HG02759 (cell line): ENCODE measurements at regions not wholly inside any gene's neighbourhood (a gene's known extent, or its start where the extent isn't known, plus 50 kb on each side); places are given as distances from the start of the nearest gene placed in this dataset.

Experiments used
- ATAC-seq: cut with Tn5 transposase; IDR thresholded peaks from one replicate; pipeline ENCODE4 v1.9.1; 2021; ENCODE audit warnings: mild to moderate bottlenecking, moderate library complexity; ENCODE audit not compliant: unreplicated experiment

DNA sequence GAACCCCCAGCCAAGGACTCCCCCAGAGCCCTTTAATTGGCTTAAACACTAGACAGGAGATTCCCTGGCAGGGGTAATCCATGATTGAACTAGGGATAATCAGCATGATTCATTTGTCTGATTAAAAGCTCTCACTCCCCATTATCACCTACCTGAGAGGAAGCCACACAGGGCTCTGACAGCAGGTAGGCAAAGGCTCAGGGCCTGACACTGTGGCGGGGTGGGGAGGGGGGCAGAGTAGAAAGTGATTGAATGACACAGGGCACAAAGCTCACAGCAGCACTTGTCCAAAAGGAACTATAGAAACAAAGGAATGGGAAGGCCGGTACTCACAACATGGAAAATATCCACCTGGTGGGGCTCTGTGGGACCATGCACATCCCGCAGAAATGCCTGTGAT lies 231.6 kb downstream of the MAFB start:
- ATAC-seq, result no peak

DNA sequence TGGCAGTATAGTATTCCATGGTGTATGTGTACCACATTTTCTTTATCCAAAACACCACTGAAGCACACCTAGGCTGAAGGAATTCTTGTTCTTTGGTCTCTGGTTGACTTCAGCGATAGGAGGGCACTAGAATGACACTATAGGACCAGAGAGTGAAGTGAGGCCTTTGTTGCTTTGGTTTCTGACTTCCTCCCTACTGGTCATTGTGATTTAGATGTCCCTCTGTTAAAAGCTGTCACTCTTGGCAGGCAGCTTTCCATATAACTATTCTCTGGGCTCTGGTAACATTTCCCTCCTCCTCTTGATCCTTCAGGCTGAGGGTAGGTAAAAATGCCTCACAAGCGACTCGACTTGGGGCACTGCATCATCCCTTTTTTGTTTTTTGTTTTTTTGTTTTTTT lies 236.3 kb downstream of the MAFB start:
- no peak for ATAC-seq

DNA sequence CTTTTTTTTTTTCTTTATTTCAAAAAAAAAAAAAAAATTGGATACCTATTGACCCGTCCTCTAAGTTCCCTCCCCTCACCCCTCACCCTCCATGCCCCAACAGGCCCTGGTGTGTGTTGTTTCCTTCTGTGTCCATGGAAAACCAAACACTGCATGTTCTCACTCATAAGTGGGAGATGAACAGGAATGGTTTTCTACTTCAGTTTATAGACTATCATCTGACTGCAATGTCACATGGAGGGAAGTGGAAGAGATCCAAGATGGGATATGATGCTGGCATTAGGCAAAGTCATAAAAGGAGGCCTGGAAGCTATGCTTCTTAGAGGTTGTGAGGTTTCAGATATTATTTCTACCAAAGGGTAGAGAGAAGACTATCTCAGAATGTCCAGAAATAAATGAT lies 237.5 kb downstream of the MAFB start:
- no peak for ATAC-seq

DNA sequence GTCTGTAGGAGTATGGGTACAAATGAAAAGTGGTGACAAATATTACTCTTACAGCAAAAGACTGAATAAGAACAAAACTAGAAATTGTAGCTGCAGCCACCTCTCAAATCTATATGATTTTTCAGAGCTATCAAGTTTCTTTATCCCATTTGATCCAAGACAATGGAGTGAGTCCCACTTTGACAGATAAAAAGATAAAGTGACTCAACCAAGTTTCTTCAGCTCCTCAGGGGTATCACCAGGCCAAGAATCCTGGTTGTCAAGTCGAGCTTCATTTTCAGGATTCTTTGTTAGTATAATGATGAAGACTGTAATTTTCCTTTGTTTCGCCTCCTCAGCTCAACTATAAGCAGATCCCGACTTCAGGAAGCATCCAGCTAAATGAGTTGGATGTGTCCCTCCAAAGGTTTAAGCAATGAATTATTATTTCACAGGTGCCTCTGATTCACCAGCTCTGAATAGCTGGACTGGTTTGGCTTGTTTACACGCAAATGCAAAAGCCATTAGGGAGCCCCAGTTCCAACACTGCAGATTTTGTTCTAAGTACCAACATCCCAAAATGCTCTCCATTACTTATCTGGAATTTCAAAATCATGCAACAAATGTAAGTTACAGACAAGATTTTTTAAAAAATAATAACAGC lies 238.9 kb downstream of the MAFB start:
- ATAC-seq, result no peak

DNA sequence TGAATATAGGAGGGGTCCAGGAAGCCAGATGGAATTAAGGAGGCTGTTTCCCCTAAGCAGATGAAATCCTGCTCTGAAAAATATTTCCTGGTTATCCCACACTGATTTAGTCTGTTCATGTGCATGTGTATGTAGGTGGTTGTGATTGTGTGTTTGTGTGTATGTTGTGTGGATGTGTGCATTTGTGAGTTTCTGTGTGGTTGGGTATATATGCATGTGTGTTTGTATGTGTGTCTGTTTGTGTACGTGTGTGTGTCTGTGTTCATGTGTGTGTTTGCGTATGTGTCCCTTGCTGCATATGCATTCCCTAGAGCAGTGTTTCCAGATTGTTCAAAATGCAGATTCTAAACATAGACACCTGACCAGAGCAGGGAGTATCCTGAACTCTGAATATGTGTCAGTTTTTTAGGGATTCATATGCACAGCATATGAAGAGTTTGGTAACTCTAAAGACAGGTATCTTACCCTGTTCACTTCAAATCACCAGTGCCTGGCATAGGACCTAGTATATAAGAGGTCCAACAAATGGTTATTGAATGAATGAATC lies 239.8 kb downstream of the MAFB start:
- no peak for ATAC-seq

DNA sequence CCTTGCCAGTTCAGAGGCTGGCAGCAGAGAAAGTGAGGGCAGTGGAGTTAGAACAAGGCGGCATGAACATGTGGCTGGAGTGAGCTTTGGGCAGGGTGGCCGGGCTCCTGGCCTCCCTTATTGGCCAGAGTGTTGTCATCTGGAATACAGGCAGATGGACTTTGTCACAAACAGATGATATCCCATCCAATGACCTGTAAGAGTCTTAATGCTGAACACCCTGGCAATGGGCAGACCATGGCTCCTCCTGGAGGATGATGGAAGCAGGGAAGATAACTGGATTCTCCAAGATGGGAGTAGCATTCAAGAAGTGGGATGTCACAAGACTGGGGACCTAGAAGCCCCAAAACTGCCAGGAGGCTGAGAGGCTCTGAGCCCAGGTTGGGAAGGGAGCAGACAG lies 242.1 kb downstream of the MAFB start:
- no peak for ATAC-seq

DNA sequence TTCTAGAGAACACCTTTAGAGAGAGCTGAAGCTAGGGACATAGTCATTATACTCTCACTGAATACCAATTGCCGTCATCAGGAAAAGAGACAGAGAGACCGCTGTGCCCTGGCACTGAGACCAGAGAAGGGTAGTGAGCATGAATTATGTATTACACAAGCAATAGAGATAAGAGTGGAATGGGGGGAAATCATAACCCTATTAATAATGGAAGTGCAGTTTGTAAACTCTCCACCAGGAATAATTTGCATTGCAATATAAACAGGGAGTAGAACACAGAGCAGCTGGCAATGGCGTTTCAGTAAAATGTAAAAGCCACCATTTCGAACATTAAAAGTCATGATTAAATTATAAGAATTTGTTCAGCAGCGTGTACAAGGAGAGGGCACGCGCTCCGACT lies 244.5 kb downstream of the MAFB start:
- ATAC-seq, result no peak

DNA sequence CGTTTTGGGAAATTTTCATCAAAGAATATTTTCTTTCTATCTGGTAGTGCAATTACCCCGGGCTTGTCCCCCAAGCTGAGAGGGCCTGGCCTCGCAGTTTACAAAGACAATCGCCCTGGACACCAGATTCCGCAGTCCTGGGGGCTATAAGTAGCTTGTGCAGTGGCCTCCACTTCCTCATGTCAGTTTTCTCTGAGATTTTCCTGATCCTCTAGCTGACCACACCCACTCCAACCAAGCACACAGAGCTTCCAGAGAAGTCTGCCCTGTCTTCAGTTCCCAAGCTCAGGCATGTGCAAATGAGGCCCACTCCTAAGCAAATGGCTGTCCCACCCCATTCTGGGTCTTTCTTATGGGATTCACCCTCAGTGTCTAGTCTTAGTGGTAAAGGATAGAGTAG lies 245.3 kb downstream of the MAFB start:
- no peak for ATAC-seq

DNA sequence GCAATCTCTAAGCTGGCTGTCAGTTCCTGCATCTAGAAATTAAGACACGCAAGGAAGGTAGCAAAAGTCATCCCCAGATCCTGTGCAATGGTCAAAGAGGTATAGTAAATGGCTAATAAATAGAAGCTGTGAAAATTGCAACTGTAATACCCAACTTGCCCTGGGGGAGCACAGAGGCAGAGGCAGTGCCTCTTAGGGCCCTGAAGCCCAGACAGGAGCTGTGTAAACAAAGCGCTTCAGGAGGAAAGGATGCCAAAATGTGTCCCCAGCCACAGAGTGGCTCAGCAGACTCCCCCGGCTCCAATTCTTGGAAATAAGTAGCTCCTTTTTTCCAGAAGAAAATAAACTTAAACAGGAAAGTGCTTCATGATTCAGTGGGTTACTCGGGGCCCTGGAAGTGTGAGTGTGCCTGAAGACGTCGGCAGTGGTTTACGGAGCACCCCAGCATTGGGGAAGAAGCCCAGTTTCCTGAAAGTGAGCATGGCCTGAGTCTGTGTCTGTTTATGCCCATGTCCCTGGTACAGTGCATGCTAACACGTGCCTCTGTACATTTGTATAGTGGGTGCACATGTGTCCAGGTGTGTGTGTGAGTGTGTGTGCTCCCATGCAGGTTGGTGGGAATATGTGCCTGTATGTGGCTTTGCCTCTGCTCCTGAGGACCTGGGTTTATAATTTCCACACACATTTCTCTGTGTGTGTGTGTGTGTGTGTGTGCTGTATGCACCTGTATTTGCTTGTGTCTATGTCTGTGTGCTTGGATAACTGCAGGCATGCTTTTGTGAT lies 246.7 kb downstream of the MAFB start:
- ATAC-seq, result no peak

DNA sequence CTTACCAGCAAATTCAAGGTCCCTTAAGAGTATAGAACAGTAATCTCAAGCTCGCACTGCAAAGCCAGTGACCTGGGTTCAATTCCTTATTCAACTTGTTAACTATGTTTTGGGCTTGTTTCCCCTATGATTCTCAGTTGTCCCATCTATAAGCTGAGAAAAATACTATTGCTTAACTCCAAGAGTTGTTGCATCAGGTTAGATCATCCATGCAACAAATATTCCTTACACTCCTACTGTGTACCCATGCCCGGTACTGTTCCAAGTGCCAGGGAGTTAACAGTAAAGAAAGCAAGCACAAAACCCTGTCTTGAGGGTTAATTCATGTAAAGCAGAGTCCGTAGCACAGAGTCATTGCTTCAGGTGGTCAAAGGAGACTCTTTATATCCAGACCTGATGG lies 247.3 kb downstream of the MAFB start:
- ATAC-seq, result no peak

DNA sequence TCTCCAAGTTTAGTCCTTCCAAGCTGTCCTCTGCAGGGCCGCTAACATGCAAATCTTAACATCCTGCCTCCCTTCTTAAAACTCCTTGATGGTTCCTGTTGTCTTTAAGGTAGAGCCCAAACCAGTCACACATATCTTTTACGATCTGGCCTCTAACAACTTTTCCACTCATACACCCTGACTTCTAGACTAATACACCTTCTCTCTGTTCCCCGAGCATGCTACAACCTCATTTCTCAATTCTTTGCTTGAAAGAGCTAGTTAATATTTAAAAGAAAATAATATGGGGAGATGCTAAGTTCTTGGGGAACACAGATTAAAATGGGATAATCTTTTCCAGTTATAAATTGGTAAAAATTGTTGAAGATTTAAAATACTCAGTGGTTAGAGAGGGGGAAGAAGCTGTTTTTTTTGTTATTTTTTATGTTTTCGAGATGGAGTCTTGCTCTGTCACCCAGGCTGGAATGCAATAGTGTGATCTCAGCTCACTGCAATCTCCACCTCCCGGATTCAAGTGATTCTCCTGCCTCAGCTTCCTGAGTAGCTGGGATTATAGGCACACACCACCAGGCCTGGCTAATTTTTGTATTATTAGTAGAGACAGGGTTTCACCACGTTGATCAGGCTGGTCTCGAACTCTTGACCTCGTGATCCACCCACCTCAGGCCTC lies 250.7 kb downstream of the MAFB start:
- ATAC-seq, result no peak

DNA sequence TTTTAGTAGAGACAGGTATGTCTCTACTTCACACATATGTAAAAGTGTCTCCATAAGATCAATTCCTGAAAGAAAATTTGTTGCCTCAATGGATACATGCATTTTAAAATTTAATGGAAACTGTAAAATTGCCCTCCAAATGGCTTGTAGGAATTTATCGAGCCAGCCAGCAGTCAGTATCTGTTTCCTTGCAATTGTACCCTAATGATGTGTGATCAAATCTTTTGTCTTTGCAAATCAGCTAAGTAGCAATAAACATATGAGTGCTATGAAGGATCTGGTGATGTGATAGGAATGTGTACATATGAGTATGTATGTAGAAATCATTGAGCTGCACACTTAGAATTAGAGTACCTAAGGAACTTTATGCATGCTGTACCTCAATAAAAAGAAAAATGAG lies 253.0 kb downstream of the MAFB start:
- no peak for ATAC-seq

DNA sequence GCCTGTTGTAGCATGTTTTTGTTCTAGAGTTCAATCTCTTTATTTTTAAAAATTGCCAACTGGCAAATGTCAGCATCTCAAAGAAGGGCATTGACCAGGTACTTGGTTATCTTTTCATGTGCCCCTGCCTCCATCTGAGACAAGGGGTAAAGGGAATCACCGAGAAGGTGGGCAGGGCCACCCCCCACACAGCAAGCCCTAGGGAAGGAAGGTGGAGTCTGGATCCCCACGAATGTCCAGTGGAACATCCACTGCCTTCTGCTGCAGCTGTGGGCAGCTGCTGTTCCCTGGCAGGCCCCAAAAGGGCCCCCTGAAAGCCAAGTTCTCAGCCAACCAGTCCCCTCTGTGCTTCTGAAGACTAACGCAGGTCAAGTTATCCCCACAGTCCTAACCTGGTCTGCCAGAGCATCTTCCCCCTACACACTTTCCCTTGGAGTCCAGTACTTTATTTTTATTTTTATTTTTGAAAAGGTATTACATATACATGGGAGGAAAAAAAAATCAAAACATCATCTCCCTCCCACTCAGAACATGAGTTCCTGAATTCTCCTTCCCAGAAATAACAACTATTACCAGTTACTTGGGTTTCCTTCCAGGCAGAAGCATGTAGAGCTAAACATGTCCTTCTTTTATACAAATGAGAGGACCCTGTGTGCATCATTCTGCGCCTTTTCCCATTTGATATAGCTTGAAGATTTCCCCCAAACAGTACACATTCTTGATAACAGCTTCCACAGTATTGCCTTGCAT lies 253.7 kb downstream of the MAFB start:
- ATAC-seq, result no peak

DNA sequence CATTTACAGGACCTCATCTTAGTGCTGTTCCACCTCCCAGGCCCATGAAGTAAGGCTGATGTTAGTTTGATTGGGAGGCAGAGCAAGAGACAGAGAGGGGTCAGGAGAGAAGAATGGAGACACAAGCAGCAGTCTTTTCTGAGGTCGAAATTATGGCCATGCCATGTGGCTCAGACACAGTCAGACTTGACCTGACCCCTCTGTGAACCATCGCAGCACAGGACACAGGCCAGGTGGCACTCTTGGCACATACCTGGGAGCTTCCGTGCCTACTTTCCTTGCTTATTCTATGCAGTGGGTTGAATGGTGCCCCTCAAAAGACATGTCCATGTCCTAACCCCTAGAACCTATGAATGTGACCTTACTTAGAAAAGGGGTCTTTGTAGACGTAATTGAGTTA lies 254.9 kb downstream of the MAFB start:
- no peak for ATAC-seq

DNA sequence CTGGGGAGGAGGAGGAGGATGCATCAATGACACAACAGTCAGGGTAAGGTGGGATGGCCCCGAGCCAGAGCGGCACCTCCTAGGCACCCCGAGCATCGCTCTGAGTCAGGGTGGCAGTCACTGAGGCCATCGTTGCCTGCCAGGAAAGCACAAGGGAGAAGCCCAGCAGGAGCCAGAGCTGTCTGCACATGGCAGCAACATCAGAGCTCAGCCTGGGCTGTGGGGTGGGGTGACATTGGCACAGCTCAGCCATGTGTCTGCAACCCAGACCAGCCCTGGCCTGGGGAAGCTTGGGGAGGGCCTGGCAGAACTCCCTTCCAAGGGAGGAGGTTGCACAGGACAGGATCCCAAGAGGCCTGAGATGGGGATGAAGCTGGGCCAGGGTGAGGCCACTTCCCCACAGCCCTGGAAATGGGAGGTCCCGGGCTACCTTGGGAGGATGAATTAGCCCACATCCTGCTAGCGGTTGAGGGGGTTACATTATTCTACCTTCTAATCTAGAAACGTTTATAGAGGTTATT lies 255.6 kb downstream of the MAFB start:
- ATAC-seq, result no peak

DNA sequence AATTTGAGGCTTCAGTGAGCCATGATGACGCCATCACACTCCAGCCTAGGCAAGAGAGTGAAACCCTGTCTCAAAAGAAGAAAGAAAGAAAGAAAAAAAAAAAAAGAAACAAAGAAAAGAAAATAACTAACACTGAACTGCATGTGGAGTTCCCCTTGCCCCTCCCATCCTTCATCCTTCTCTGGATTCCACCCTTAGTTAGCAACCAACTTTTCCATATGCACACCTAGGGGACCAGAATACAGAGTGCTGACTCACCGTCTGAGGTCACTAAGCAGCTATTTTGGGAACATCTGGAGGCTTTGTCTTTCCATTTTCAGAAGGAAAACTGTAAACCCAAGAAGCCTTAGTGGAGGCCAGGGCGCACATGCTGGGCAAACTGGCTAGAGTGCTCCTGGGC lies 257.4 kb downstream of the MAFB start:
- ATAC-seq, result no peak

DNA sequence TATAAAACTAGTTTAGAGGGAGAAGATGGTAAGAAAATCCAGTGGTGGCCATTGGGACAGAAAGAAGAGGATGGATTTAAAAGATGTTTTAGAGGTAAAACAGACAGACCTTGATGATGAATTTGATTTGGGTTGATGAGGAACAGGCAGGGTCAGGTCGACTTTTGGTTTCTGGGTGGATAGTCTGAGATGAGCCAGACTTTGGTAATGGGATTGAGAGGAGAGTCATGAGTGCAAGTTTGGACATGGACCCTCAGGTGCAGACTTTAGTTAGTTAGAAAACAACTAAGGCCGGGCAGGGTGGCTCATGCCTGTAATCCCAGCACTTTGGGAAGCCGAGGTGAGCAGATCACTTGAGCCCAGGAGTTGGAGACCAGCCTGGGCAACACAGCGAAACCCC lies 257.9 kb downstream of the MAFB start:
- no peak for ATAC-seq

DNA sequence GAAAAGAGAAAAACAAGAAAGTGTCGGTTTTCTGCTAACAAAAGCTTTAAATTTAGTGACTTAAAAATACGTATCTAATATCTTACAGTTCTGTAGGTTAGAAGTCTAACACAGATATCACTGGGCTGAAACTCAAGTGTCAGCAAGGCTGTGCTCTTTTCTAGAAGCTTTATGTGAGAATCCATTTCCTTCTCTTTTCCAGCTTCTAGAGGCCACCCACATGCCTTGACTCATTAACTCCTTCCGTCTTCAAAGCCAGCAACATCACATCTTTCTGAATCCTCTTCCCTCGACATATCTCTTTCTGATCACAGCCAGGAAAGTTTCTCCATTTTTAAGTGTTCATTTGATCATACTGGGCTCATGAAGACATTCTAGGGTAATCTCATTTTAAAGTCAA lies 262.0 kb downstream of the MAFB start:
- ATAC-seq, result no peak

DNA sequence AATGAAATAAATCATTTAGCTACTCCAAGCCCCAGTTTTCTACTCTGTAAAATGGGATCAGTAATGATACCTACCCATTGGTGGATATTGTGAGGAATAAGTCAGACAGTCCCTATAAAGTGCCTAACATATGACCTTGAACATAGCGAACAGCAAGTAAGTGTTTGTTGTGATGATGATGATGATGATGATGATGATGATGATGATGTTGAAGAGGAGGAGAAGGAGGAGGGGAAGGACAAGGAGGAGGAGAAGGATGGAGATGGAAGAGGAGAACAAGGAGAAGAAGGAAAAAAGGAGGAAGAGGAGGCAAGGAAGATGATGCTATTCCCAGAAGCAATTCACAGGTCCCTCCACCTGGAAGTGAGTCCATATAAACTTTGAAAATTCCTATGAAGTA lies 264.3 kb downstream of the MAFB start:
- ATAC-seq, result no peak

DNA sequence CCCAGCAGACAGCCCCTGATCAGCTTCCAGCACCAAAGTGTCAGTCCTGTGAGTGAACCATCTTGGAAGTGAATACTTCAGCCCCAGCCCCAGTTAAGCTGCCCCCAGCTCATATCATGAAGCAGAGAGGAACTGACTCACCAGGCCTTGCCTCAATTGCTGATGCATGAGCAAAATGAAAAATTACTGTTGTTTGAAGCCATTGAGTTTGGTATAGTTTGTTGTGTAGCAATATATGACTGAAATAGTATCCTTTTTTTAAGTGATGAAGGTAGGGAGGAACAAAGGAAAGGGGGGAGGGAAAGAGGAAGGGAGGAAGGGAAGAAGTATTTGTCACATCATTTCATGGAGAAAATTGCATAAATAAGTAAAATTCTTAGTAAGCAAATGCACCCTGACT lies 266.4 kb downstream of the MAFB start:
- no peak for ATAC-seq

DNA sequence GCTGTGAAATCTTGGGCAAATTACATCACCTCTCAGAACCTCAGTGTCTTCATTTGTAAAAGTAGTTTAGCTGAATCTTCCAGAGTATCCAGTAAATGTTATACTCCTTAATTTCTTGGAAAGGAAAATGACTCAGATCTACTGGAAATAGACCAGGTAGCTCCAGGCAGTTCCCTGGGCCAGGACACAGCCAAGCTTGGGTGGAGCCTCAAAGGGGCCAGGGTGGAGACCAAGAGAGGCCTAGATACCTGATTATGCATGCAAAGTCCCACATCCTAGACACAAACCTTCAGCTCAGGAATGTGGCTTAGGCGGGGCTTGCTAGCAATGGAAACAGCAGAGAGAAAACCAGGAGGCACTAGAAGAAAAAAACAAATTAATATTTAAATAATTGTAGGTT lies 272.8 kb downstream of the MAFB start:
- no peak for ATAC-seq
